ENCODE measurements at regions not wholly inside any gene's neighbourhood (a gene's known extent, or its start where the extent isn't known, plus 50 kb on each side); places are given as distances from the start of the nearest gene placed in this dataset.
"Not testable (repeated sequence)": the region's sequence is repeated elsewhere in the genome, so short reads cannot be mapped to it uniquely, and the experiment has no call there.

DNA sequence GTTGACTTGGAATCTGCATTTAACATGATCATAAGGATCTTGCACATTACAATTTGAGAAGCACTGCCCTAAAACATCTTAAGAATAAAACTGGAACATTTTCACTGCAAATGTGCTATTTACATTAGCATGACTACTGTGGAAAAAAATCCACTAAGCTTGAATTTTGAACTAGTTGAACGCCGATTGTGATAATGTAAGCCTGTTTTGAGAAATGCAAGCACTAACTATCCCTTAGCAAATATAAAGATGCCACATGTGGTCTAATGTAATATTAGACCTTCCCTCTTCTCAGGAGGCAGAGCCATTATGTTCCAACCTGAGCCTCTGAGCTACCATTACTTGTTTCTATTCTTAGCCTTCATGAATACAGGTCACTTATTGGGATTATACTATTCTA lies 278.0 kb downstream of the SPATA31A6 start:
- H3K4me2 ChIP-seq (ENCODE audit: insufficient read depth, low read length); POLR2A ChIA-PET; BruUV-seq (replicated peaks); H3K9me1 ChIP-seq (replicated peaks; ENCODE audit: control insufficient read depth, extremely low read depth, insufficient read depth, low read length); H3K4me1 ChIP-seq (ENCODE audit: control insufficient read depth, extremely low read depth, insufficient read depth, low read length); FAIRE-seq; H2AFZ ChIP-seq (ENCODE audit: low read depth, low read length); H3K27ac ChIP-seq (ENCODE audit: insufficient read depth, low read depth, low read length); intact Hi-C loops (cut with micrococcal nuclease); H3K27me3 ChIP-seq (ENCODE audit: control insufficient read depth in 2 of 2, insufficient read depth in 2 of 2, low read length in 2 of 2); CTCF ChIA-PET; H3K4me3 ChIP-seq (replicated peaks in 1 of 3; ENCODE audit: insufficient read depth in 1 of 3, low read depth in 1 of 3, low read length in 3 of 3); H3K9ac ChIP-seq (replicated peaks; ENCODE audit: extremely low read depth, insufficient read depth, low read length); H3K9me3 ChIP-seq (replicated peaks; ENCODE audit: control insufficient read depth, insufficient read depth, low read length); DNase-seq (ENCODE audit: low read depth, low spot score); H4K20me1 ChIP-seq (replicated peaks; ENCODE audit: control insufficient read depth, extremely low read depth, insufficient read depth, low read length); H3K79me2 ChIP-seq (ENCODE audit: control insufficient read depth, insufficient read depth, low read length); H3K36me3 ChIP-seq (ENCODE audit: control insufficient read depth in 2 of 2, extremely low read depth in 1 of 2, insufficient read depth in 2 of 2, low read length in 2 of 2); dilution Hi-C loops (cut with MboI; ENCODE audit: extremely low pct_ligation_motif_present, low sequenced_read_pairs): not testable (repeated sequence)

DNA sequence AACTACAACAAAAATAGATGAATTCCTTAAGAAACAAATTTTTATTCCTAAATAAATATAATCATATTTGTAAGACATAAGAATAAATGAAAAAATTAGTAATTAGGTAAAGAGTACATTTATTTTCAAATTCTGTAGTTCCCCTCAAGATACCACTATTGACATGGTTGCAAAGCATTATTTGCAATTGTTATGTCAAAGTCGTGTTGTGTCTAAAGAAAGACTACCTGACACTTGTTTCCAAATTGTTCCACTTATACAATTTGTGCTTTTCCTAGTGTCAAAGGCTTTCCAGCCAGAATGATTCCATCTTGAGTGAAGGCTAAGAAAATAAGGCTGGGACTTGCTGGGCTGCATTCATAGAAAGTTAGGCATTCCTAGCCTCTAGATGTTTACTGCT lies 278.4 kb downstream of the SPATA31A6 start:
- H3K27ac ChIP-seq (ENCODE audit: insufficient read depth, low read depth, low read length); H3K9me1 ChIP-seq (replicated peaks; ENCODE audit: control insufficient read depth, extremely low read depth, insufficient read depth, low read length); H3K9ac ChIP-seq (replicated peaks; ENCODE audit: extremely low read depth, insufficient read depth, low read length); H3K36me3 ChIP-seq (ENCODE audit: control insufficient read depth in 2 of 2, extremely low read depth in 1 of 2, insufficient read depth in 2 of 2, low read length in 2 of 2); H2AFZ ChIP-seq (ENCODE audit: low read depth, low read length); intact Hi-C loops (cut with micrococcal nuclease); H3K79me2 ChIP-seq (ENCODE audit: control insufficient read depth, insufficient read depth, low read length); H3K27me3 ChIP-seq (ENCODE audit: control insufficient read depth in 2 of 2, insufficient read depth in 2 of 2, low read length in 2 of 2); DNase-seq (ENCODE audit: low read depth, low spot score); H3K9me3 ChIP-seq (replicated peaks; ENCODE audit: control insufficient read depth, insufficient read depth, low read length); FAIRE-seq; H4K20me1 ChIP-seq (replicated peaks; ENCODE audit: control insufficient read depth, extremely low read depth, insufficient read depth, low read length); H3K4me3 ChIP-seq (replicated peaks in 1 of 3; ENCODE audit: insufficient read depth in 1 of 3, low read depth in 1 of 3, low read length in 3 of 3); CTCF ChIA-PET; POLR2A ChIA-PET; BruUV-seq (replicated peaks); dilution Hi-C loops (cut with MboI; ENCODE audit: extremely low pct_ligation_motif_present, low sequenced_read_pairs); H3K4me1 ChIP-seq (ENCODE audit: control insufficient read depth, extremely low read depth, insufficient read depth, low read length); H3K4me2 ChIP-seq (ENCODE audit: insufficient read depth, low read length): not testable (repeated sequence)

DNA sequence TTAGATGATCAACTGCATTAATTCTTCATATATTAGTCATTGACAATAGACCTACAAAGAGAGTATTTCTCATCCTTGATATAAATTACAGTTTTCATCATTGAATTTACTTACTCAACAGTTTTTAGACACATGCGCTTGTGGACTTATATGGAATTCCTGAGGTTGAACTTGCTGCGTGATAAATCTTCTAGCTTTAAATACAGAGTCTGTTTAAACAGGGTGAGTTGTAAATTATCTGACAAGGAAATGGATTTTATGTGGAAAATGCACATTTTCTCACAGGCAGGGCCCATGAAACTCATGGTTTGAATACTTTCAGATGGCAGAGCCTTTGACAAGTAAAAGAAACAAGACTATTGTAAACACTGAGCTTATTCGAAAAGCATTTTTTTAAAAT lies 280.5 kb downstream of the SPATA31A6 start:
- H3K9ac ChIP-seq (replicated peaks; ENCODE audit: extremely low read depth, insufficient read depth, low read length); H3K4me3 ChIP-seq (replicated peaks in 1 of 3; ENCODE audit: insufficient read depth in 1 of 3, low read depth in 1 of 3, low read length in 3 of 3); FAIRE-seq; H4K20me1 ChIP-seq (replicated peaks; ENCODE audit: control insufficient read depth, extremely low read depth, insufficient read depth, low read length); H3K9me1 ChIP-seq (replicated peaks; ENCODE audit: control insufficient read depth, extremely low read depth, insufficient read depth, low read length); BruUV-seq (replicated peaks); H2AFZ ChIP-seq (ENCODE audit: low read depth, low read length); H3K36me3 ChIP-seq (ENCODE audit: control insufficient read depth in 2 of 2, extremely low read depth in 1 of 2, insufficient read depth in 2 of 2, low read length in 2 of 2); DNase-seq (ENCODE audit: low read depth, low spot score); CTCF ChIA-PET; intact Hi-C loops (cut with micrococcal nuclease); POLR2A ChIA-PET; H3K4me2 ChIP-seq (ENCODE audit: insufficient read depth, low read length); H3K9me3 ChIP-seq (replicated peaks; ENCODE audit: control insufficient read depth, insufficient read depth, low read length); H3K79me2 ChIP-seq (ENCODE audit: control insufficient read depth, insufficient read depth, low read length); H3K27me3 ChIP-seq (ENCODE audit: control insufficient read depth in 2 of 2, insufficient read depth in 2 of 2, low read length in 2 of 2); H3K27ac ChIP-seq (ENCODE audit: insufficient read depth, low read depth, low read length); H3K4me1 ChIP-seq (ENCODE audit: control insufficient read depth, extremely low read depth, insufficient read depth, low read length); dilution Hi-C loops (cut with MboI; ENCODE audit: extremely low pct_ligation_motif_present, low sequenced_read_pairs): not testable (repeated sequence)
